Body of pancreas (tissue), 4 donors: ENCODE measurements at regions not wholly inside any gene's neighbourhood (a gene's known extent, or its start where the extent isn't known, plus 50 kb on each side); places are given as distances from the start of the nearest gene placed in this dataset.
"Not testable (repeated sequence)": the region's sequence is repeated elsewhere in the genome, so short reads cannot be mapped to it uniquely, and the experiment has no call there.

Experiments
- ATAC-seq: fragments of 150-250 bp; one replicate; pipeline ENCODE4 v1.9.1; 2016
- DNase-seq, 4 donors: peaks; one replicate each; pipeline ENCODE4 v3.0.0-alpha.2; 2019
- H3K27ac ChIP-seq, 4 donors: fragments of 200-600 bp; sonication (generic); 1 replicate in 3 of 4; 2 replicates in 1 of 4; pipeline versions ENCODE4 v1.5.1 to v1.6.1; 2016 to 2019; ENCODE audit warnings: mild to moderate bottlenecking in 1 of 4, mixed read lengths in 1 of 4, moderate library complexity in 1 of 4
- H3K27me3 ChIP-seq, 2 donors: fragments of 200-600 bp; sonication (generic); one replicate each; pipeline ENCODE4 v1.6.0; 2016; ENCODE audit warnings: mild to moderate bottlenecking in 1 of 2
- H3K36me3 ChIP-seq, 2 donors: fragments of 200-600 bp; sonication (generic); replicated peaks in 1 of 2; 2 replicates each; pipeline ENCODE4 v1.5.1; 2016; ENCODE audit warnings: low read depth in 2 of 2; ENCODE audit not compliant: insufficient read depth in 1 of 2
- H3K4me1 ChIP-seq: fragments of 200-600 bp; sonication (generic); one replicate; pipeline ENCODE4 v1.6.0; 2016
- H3K4me3 ChIP-seq, 2 donors: fragments of 200-600 bp; sonication (generic); 1 replicate in 1 of 2; 2 replicates in 1 of 2; pipeline ENCODE4 v1.5.1; 2016 to 2019
- H3K9me3 ChIP-seq, 3 donors: fragments of 200-600 bp; sonication (generic); 1 replicate in 2 of 3; 2 replicates in 1 of 3; pipeline ENCODE4 v1.5.1; 2016
- POLR2A ChIP-seq, 3 donors: fragments of 450-650 bp; IDR thresholded peaks; one replicate each; pipeline ENCODE4 v1.6.1; 2016; ENCODE audit warnings: antibody characterized with exemption in 3 of 3, mild to moderate bottlenecking in 2 of 3
- WGBS, 2 donors: methylation state at CpG; one replicate each; pipeline ENCODE4 v1.1.5; 2017; 5-methylcytosine and 5-hydroxymethylcytosine counted together
- intact Hi-C: fragments of 100-400 bp; cut with DNase I; formaldehyde crosslinking; loops from one replicate; pipeline ENCODE4 v1.15.1; 2023
- TF ChIP-seq, protein P1 (sequence below), 7 experiments: fragments of 450-650 bp in 4 of 7; fragments of 200-600 bp in 3 of 7; sonication (generic) in 3 of 7; IDR thresholded peaks; one replicate each; pipeline ENCODE4 v1.5.1; 2016 to 2019; ENCODE audit warnings: antibody characterized with exemption in 7 of 7

DNA sequence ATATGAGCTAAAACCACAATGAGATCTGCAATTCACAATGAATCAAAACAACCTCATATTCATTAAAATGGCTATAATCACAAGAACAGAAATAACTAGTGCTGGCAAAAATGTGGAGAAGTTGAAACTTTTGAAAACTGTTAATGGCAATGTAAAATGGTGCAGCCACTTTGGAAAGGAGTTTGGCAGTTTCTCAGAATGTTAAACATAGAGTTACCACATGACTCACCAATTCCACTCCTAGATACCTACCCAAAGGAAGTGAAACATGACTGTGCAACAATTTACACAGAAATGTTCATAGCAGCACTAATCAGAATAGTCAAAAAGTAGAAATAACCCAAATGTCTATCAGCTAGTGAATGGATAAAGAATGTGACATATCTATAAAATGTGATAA lies 862.2 kb downstream of the DTWD2 start:
- intact Hi-C loops: no loop called here
- H3K36me3 ChIP-seq: no peaks in the 10 kb centered on the region
- TF ChIP-seq POLR2A (IDR thresholded peaks at IDR 0.05): no peak
- TF ChIP-seq, protein P1, sequence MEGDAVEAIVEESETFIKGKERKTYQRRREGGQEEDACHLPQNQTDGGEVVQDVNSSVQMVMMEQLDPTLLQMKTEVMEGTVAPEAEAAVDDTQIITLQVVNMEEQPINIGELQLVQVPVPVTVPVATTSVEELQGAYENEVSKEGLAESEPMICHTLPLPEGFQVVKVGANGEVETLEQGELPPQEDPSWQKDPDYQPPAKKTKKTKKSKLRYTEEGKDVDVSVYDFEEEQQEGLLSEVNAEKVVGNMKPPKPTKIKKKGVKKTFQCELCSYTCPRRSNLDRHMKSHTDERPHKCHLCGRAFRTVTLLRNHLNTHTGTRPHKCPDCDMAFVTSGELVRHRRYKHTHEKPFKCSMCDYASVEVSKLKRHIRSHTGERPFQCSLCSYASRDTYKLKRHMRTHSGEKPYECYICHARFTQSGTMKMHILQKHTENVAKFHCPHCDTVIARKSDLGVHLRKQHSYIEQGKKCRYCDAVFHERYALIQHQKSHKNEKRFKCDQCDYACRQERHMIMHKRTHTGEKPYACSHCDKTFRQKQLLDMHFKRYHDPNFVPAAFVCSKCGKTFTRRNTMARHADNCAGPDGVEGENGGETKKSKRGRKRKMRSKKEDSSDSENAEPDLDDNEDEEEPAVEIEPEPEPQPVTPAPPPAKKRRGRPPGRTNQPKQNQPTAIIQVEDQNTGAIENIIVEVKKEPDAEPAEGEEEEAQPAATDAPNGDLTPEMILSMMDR (IDR thresholded peaks at IDR 0.05): no peak

DNA sequence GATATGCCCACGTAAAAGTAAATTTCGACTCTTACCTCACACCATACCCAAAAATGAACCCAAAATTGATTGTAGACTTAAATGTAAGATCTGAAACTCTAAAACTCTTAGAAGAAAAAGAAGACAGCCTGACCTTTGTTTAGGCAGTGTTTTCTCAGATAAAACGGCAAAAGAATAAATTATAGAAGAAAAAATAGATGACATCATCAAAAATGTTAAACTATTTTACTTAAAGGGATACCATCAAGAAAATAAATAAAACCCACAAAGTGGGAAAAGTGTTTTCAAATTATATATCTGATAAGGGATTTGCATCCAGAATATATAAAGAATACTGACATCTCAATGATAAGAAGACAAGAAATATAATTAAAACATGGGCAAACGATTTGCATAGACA lies 862.7 kb downstream of the DTWD2 start:
- Histone ChIP-seq H3K4me1 (no peaks in the 10 kb centered on the region), H3K4me3 (no peak overlapping the region), H3K27ac (no peak overlapping the region), H3K36me3 (no peaks in the 10 kb centered on the region), H3K27me3 (no peaks in the 10 kb centered on the region), H3K9me3 (no peaks in the 10 kb centered on the region)
- DNase-seq (no peak), ATAC-seq (no peak)
- intact Hi-C loops: no loop called here
- no peak for TF ChIP-seq POLR2A (IDR thresholded peaks at IDR 0.05)
- TF ChIP-seq, protein P1 (IDR thresholded peaks at IDR 0.05): no peak
- 65 to 66% methylated on average over 4 of the region's 4 CpGs for WGBS, 2 donors

More for the DNA sequence above, 862.2 kb downstream of the DTWD2 start:
- no peak overlapping the region for H3K4me3 ChIP-seq
- no peak for ATAC-seq
- no peak overlapping the region for H3K27ac ChIP-seq
- H3K27me3 ChIP-seq: no peaks in the 10 kb centered on the region
- H3K4me1 ChIP-seq: no peaks in the 10 kb centered on the region
- no peak for DNase-seq
- no peaks in the 10 kb centered on the region for H3K9me3 ChIP-seq

DNA sequence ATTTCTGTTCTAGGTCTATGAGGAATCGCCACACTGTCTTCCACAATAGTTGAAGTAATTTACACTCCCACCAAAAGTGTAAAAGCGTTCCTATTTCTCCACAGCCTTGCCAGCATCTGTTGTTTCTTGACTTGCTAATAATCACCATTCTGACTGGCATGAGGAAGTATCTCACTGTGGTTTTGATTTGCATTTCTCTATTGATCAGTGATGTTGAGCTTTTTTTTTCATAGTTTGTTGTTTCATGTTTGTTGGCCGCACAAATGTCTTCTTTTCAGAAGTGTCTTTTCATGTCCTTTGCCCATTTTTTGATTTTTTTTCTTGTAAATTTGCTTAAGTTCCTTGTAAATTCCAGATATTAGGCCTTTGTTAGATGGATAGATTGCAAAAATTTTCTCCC lies 867.1 kb downstream of the DTWD2 start:
- no peaks in the 10 kb centered on the region for H3K36me3 ChIP-seq
- DNase-seq (no peak), ATAC-seq (no peak)
- no peaks in the 10 kb centered on the region for H3K4me1 ChIP-seq
- TF ChIP-seq POLR2A (IDR thresholded peaks at IDR 0.05): no peak
- TF ChIP-seq, protein P1 (IDR thresholded peaks at IDR 0.05): no peak
- H3K27me3 ChIP-seq: no peaks in the 10 kb centered on the region
- no peaks in the 10 kb centered on the region for H3K9me3 ChIP-seq
- 64 to 66% methylated on average over 3 of the region's 3 CpGs for WGBS, 2 donors
- H3K4me3 ChIP-seq: no peak overlapping the region
- intact Hi-C loops: no loop called here
- H3K27ac ChIP-seq: no peak overlapping the region

DNA sequence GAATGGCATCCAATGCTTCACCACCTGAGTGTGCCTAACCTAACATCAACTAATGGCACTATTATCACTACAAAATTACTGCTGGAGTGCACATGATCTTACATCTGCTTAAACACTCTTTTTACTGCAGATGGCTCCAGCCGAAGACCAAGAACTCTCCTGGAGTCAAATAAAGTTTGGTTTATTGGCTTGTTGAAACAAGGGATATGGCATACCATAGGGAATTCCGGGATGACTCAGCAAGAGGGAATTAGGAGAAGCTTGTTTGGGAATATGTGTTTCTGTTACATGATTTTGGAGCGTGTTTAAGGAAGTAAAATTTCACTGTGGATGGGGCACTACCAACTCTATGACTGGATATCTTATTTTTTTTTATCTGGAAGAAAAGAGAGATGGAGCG lies 872.6 kb downstream of the DTWD2 start:
- intact Hi-C loops: no loop called here
- no peaks in the 10 kb centered on the region for H3K9me3 ChIP-seq

DNA sequence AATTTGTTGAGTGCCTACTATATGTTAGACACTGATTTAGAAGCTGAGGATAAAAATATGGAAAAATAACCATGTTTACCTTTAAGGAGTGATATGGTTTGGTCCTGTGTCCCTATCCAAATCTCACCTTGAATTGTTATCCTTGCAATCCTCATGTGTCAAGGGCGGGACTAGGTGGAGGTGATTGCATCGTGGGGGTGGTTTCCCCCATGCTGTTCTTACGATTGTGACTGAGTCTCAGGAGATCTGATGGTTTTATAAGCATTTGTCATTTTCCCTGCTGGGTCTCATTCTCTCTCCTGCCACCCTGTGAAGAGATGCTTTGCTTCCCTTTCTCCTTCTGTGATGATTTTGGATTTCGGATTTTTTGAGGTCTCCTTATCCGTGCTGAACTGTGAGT lies 876.4 kb downstream of the DTWD2 start:
- no peaks in the 10 kb centered on the region for H3K4me1 ChIP-seq
- no peak overlapping the region for H3K4me3 ChIP-seq
- TF ChIP-seq, protein P1 (IDR thresholded peaks at IDR 0.05): no peak
- DNase-seq (no peak), ATAC-seq (no peak)
- H3K27ac ChIP-seq: no peak overlapping the region
- intact Hi-C loops: no loop called here
- H3K27me3 ChIP-seq: no peaks in the 10 kb centered on the region
- WGBS, 2 donors: 49 to 53% methylated on average over 5 of the region's 5 CpGs
- no peaks in the 10 kb centered on the region for H3K36me3 ChIP-seq
- H3K9me3 ChIP-seq: no peaks in the 10 kb centered on the region

More for the DNA sequence above, 872.6 kb downstream of the DTWD2 start:
- Histone ChIP-seq H3K27ac (no peak overlapping the region), H3K27me3 (no peaks in the 10 kb centered on the region), H3K4me3 (no peak overlapping the region), H3K36me3 (no peaks in the 10 kb centered on the region), H3K4me1 (no peaks in the 10 kb centered on the region)
- no peak for DNase-seq
- TF ChIP-seq, protein P1 (IDR thresholded peaks at IDR 0.05): no peak
- TF ChIP-seq POLR2A (IDR thresholded peaks at IDR 0.05): no peak
- ATAC-seq: no peak
- WGBS, 2 donors: 56 to 57% methylated on average over 4 of the region's 4 CpGs

DNA sequence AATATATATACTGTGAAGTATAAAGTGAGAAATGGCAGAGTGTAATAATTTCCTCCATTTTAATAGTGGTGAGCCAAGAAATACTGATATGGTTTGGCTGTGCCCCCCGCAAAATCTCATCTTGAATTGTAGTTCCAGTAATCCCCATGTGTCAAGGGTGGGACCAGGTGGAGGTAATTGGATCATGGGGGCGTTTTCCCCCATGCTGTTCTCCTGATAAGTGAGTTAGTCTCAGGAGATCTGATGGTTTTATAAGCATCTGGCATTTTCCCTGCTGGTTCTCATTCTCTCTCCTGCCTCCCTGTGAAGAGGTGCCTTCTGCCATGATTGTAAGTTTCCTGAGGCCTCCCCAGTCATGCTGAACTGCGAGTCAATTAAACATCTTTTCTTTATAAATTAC lies 881.1 kb downstream of the DTWD2 start:
- H3K4me1 ChIP-seq, ATAC-seq, H3K27me3 ChIP-seq, H3K27ac ChIP-seq, DNase-seq, intact Hi-C loops, H3K9me3 ChIP-seq, H3K4me3 ChIP-seq, H3K36me3 ChIP-seq: not testable (repeated sequence)
- 34 to 51% methylated on average over 3 of the region's 3 CpGs for WGBS, 2 donors
